Chondrocyte (in vitro differentiated cells): ENCODE measurements at regions not wholly inside any gene's neighbourhood (a gene's known extent, or its start where the extent isn't known, plus 50 kb on each side); places are given as distances from the start of the nearest gene placed in this dataset.

Source experiments
- DNase-seq: peaks from one replicate; pipeline ENCODE4 v3.0.0; 2021; ENCODE audit warnings: mixed read lengths, low spot score
- H3K27ac Mint-ChIP-seq: one replicate; pipeline ENCODE4 v1.8.0; 2021; ENCODE audit warnings: mild to moderate bottlenecking, moderate library complexity, mixed read lengths; ENCODE audit not compliant: unreplicated experiment
- H3K27me3 Mint-ChIP-seq: 2 replicates; pipeline ENCODE4 v1.8.0; 2021; ENCODE audit warnings: low read depth, mixed read lengths
- H3K36me3 Mint-ChIP-seq: 2 replicates; pipeline ENCODE4 v1.8.0; 2021; ENCODE audit warnings: low read depth, mixed read lengths
- H3K4me1 Mint-ChIP-seq: 2 replicates; pipeline ENCODE4 v1.8.0; 2021; ENCODE audit warnings: low read depth, mild to moderate bottlenecking, mixed read lengths
- H3K4me3 Mint-ChIP-seq: one replicate; pipeline ENCODE4 v1.8.0; 2021; ENCODE audit warnings: mild to moderate bottlenecking, moderate library complexity, mixed read lengths; ENCODE audit not compliant: unreplicated experiment
- H3K9me3 Mint-ChIP-seq: 2 replicates; pipeline ENCODE4 v1.8.0; 2021; ENCODE audit warnings: low read depth, mixed read lengths
- CTCF ChIP-seq: fragments of 200-600 bp; sonication (generic); IDR thresholded peaks from 2 replicates; pipeline ENCODE4 v1.5.0; 2021; ENCODE audit warnings: antibody characterized with exemption, mild to moderate bottlenecking, moderate library complexity

- no peak for TF ChIP-seq CTCF
- Mint-ChIP-seq H3K27me3 (no peaks in the 10 kb centered on the region), H3K9me3 (peaks cover 6% of the 10 kb centered on the region), H3K4me1 (no peaks in the 10 kb centered on the region), H3K4me3 (no peak overlapping the region), H3K36me3 (no peaks in the 10 kb centered on the region), H3K27ac (no peak overlapping the region)
- no peak for DNase-seq
Measured at GRCh38 chr4:28913466-28913865, 1806.7 kb upstream of the PCDH7 start.

- TF ChIP-seq CTCF = no peak
- H3K27me3 Mint-ChIP-seq = no peaks in the 10 kb centered on the region
- H3K4me3 Mint-ChIP-seq = no peak overlapping the region
- H3K4me1 Mint-ChIP-seq = no peaks in the 10 kb centered on the region
- no peaks in the 10 kb centered on the region for H3K9me3 Mint-ChIP-seq
- no peak for DNase-seq
- no peaks in the 10 kb centered on the region for H3K36me3 Mint-ChIP-seq
- no peak overlapping the region for H3K27ac Mint-ChIP-seq
Measured at GRCh38 chr4:28916585-28916984, 1803.6 kb upstream of the PCDH7 start.

GRCh38 chr4:28918871-28919270, 1801.3 kb upstream of the PCDH7 start:
- no peaks in the 10 kb centered on the region for H3K36me3 Mint-ChIP-seq
- H3K9me3 Mint-ChIP-seq = no peaks in the 10 kb centered on the region
- H3K27me3 Mint-ChIP-seq = no peaks in the 10 kb centered on the region
- H3K4me3 Mint-ChIP-seq = no peak overlapping the region
- no peak for TF ChIP-seq CTCF
- H3K27ac Mint-ChIP-seq = no peak overlapping the region
- no peak for DNase-seq
- no peaks in the 10 kb centered on the region for H3K4me1 Mint-ChIP-seq

- H3K36me3 Mint-ChIP-seq = no peaks in the 10 kb centered on the region
- no peaks in the 10 kb centered on the region for H3K9me3 Mint-ChIP-seq
- H3K4me1 Mint-ChIP-seq = no peaks in the 10 kb centered on the region
Measured at GRCh38 chr4:28921886-28922285, 1798.3 kb upstream of the PCDH7 start.

GRCh38 chr4:28926156-28926555, 1794.0 kb upstream of the PCDH7 start:
- Mint-ChIP-seq H3K4me1 (no peaks in the 10 kb centered on the region), H3K4me3 (no peak overlapping the region), H3K36me3 (no peaks in the 10 kb centered on the region), H3K27ac (no peak overlapping the region), H3K9me3 (no peaks in the 10 kb centered on the region), H3K27me3 (no peaks in the 10 kb centered on the region)
- no peak for TF ChIP-seq CTCF
- no peak for DNase-seq

More at GRCh38 chr4:28921886-28922285, 1798.3 kb upstream of the PCDH7 start:
- Mint-ChIP-seq H3K4me3 (no peak overlapping the region), H3K27me3 (no peaks in the 10 kb centered on the region), H3K27ac (no peak overlapping the region)
- no peak for DNase-seq
- no peak for TF ChIP-seq CTCF
